Activated B cell treated with CpG ODN at 0.5 μM for 24 hours (primary cell): ENCODE measurements at regions not wholly inside any gene's neighbourhood (a gene's known extent, or its start where the extent isn't known, plus 50 kb on each side); places are given as distances from the start of the nearest gene placed in this dataset.

ENCODE experiments used
- ATAC-seq: fragments of 200-7000 bp; cut with Tn5 transposase; one replicate; pipeline ENCODE4 v1.10.0; 2021; ENCODE audit warnings: low read depth, mild to moderate bottlenecking, moderate library complexity
- CTCF ChIA-PET: fragments of 350-600 bp; sonication (Branson Sonifier 250); formaldehyde crosslinking; loops from one replicate; lab custom pipeline; 2021; ENCODE audit warnings: antibody characterized with exemption; lab: Charles Lee
- POLR2A ChIA-PET: fragments of 350-600 bp; sonication (Branson Sonifier 250); formaldehyde crosslinking; loops from one replicate; lab custom pipeline; 2021; ENCODE audit warnings: antibody characterized with exemption; lab: Charles Lee
- DNase-seq: peaks from one replicate; pipeline ENCODE4 v3.0.0; 2022
- H3K27ac Mint-ChIP-seq: one replicate; pipeline ENCODE4 v1.8.0; 2020; ENCODE audit warnings: mixed read lengths
- H3K27me3 Mint-ChIP-seq: one replicate; pipeline ENCODE4 v1.8.0; 2021; ENCODE audit warnings: mixed read lengths
- H3K36me3 Mint-ChIP-seq: one replicate; pipeline ENCODE4 v1.8.0; 2021; ENCODE audit warnings: low read depth, mixed read lengths
- H3K4me1 Mint-ChIP-seq: one replicate; pipeline ENCODE4 v1.8.0; 2021; ENCODE audit warnings: mixed read lengths
- H3K4me3 Mint-ChIP-seq: one replicate; pipeline ENCODE4 v1.8.0; 2020; ENCODE audit warnings: mild to moderate bottlenecking, mixed read lengths
- H3K9me3 Mint-ChIP-seq: one replicate; pipeline ENCODE4 v1.8.0; 2020; ENCODE audit warnings: mixed read lengths
- intact Hi-C: fragments of 100-400 bp; cut with micrococcal nuclease; formaldehyde crosslinking; loops from one replicate; pipeline ENCODE4 v1.15.1; 2024
- TF ChIP-seq, protein P1 (sequence below): fragments of 200-600 bp; IDR thresholded peaks from one replicate; pipeline ENCODE4 v1.8.0; 2022; ENCODE audit warnings: antibody characterized with exemption, mild to moderate bottlenecking

DNA sequence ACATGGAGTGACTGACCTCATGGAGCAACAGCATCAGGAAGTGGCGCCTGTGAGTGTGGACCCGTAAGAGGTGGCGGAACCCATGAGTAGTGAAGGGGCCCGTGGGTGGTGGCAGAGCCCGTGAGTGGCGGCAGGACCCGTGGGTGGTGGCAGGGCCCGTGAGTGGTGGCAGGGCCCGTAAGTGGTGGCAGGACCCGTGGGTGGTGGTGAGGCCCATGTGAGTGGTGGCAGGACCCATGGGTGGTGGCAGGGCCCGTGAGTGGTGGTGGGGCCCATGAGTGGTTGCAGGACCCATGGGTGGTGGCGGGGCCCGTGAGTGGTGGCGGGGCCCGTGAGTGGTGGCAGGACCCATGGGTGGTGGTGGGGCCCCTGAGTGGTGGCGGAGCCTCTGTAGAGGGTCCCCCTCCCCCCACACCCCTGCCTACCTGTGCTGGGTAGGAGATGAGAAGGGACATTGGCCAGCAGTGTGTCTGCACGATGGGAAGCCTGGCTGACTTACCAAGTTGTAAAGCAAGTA, 407.7 kb upstream of the SALL3 start:
- no peaks in the 10 kb centered on the region for H3K27me3 Mint-ChIP-seq
- TF ChIP-seq, protein P1, sequence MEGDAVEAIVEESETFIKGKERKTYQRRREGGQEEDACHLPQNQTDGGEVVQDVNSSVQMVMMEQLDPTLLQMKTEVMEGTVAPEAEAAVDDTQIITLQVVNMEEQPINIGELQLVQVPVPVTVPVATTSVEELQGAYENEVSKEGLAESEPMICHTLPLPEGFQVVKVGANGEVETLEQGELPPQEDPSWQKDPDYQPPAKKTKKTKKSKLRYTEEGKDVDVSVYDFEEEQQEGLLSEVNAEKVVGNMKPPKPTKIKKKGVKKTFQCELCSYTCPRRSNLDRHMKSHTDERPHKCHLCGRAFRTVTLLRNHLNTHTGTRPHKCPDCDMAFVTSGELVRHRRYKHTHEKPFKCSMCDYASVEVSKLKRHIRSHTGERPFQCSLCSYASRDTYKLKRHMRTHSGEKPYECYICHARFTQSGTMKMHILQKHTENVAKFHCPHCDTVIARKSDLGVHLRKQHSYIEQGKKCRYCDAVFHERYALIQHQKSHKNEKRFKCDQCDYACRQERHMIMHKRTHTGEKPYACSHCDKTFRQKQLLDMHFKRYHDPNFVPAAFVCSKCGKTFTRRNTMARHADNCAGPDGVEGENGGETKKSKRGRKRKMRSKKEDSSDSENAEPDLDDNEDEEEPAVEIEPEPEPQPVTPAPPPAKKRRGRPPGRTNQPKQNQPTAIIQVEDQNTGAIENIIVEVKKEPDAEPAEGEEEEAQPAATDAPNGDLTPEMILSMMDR = no peak
- ChIA-PET POLR2A (no interaction called here), CTCF (no interaction called here)
- no peaks in the 10 kb centered on the region for H3K4me1 Mint-ChIP-seq
- H3K4me3 Mint-ChIP-seq = no peak overlapping the region
- H3K27ac Mint-ChIP-seq = no peak overlapping the region
- intact Hi-C loops = no loop called here
- peaks cover 33% of the 10 kb centered on the region for H3K9me3 Mint-ChIP-seq
- no peak for ATAC-seq
- DNase-seq = no peak
- H3K36me3 Mint-ChIP-seq = no peaks in the 10 kb centered on the region

DNA sequence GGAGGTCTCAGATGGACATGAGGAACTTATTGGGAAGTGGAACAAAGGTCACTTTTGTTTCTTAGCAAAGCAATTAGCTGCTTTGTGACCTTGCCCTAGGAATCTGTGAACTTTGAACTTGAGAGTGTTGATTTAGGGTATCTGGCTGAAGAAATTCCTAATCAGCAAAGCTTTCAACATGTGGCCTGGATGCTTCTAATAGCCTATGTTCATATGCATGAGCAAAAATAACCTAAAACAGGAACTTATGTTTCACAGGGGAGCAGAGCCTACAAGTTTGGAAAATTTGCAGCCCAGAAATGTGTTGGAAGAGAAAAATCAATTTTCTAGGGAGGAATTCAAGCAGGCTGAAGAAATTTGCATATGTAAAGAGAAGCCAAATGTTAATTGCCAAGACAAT, 405.8 kb upstream of the SALL3 start:
- Mint-ChIP-seq H3K36me3 (no peaks in the 10 kb centered on the region), H3K4me3 (no peak overlapping the region), H3K27me3 (no peaks in the 10 kb centered on the region), H3K27ac (no peak overlapping the region), H3K9me3 (peaks cover 29% of the 10 kb centered on the region), H3K4me1 (no peaks in the 10 kb centered on the region)
- ChIA-PET POLR2A (no interaction called here), CTCF (no interaction called here)
- no peak for ATAC-seq
- DNase-seq = no peak
- intact Hi-C loops = no loop called here
- TF ChIP-seq, protein P1 = no peak

DNA sequence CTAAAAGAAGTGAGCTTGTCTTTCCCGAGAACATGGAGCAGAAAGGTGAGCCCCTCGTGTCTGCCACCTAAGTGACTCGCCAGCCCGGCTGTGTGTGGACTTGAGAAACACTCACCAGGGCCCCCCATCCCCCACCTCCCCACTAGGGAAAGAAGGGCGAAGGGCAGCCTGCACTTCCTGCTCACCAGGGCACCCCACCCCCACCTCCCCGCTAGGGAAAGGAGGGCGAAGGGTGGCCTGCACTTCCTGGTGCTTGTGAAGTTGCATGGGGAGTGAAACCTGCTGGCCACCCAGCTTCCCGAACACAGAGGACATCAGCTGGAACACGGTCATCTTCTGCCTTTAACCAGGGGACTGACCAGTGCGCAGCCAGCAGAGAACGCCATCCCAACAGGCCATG, 402.7 kb upstream of the SALL3 start:
- no peaks in the 10 kb centered on the region for H3K36me3 Mint-ChIP-seq
- no peak for DNase-seq
- ChIA-PET POLR2A (no interaction called here), CTCF (no interaction called here)
- no peaks in the 10 kb centered on the region for H3K27me3 Mint-ChIP-seq
- intact Hi-C loops = no loop called here
- ATAC-seq = no peak
- H3K4me1 Mint-ChIP-seq = no peaks in the 10 kb centered on the region
- peaks cover 17% of the 10 kb centered on the region for H3K9me3 Mint-ChIP-seq
- no peak overlapping the region for H3K4me3 Mint-ChIP-seq
- TF ChIP-seq, protein P1 = no peak
- no peak overlapping the region for H3K27ac Mint-ChIP-seq

DNA sequence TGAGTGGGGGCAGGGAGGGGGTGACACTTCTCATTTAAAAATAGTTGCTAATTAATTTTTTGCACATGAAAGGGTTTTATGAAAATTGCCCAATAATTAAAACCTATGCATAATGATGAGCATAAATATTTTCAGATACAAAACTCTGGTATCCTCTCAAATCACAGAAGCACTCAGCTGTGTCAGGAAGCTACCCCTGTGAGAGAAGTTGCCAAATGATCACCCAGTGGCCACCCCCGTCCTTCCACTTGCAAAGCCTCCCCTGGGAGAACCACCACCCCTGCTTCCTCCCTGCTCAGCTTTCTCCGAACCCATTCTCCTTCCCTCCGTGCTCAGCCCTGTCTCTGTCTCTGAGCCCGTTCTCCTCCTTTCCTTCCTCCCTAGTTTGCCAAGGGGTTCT, 400.2 kb upstream of the SALL3 start:
- ATAC-seq = no peak
- no peaks in the 10 kb centered on the region for H3K36me3 Mint-ChIP-seq
- POLR2A ChIA-PET = no interaction called here

DNA sequence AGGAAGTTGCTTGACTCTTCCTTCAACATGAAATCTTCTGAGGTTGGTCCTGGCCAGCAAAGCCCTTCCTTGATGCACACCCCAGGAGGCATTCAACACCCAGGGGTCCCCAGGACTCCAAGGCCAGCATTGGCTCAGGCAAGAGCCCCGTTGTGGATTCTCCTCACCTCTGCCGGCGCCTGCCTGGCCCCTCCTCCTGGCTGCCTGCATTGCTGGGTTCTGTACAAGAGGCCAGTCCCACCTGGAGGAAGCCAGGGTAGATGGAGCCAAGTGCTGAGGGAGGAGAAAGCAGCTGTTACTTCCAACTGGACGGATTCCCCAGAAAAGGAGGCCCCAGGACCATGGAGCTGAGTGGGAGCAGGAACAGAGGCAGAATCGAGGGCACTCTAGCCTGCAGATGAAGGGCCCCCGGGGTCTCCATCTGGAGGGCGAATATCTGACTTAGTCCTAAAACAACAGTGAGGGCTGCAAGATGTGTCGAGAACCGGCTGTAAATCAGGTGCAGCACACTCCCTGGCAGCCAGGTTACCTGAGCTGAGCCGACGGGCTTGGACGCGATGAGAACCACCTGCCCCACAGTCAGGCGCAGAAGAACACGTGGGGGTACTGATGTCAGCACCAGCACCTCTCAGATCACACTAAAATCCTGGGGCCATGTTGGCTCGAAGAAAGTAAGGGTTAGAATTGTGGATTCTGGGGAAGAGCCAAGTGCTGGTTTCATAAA, 399.6 kb upstream of the SALL3 start:
- Mint-ChIP-seq H3K27ac (no peak overlapping the region), H3K4me3 (no peak overlapping the region)
- CTCF ChIA-PET = no interaction called here

More for the DNA sequence above, 400.2 kb upstream of the SALL3 start:
- no peaks in the 10 kb centered on the region for H3K4me1 Mint-ChIP-seq
- CTCF ChIA-PET = no interaction called here
- no peak overlapping the region for H3K27ac Mint-ChIP-seq
- TF ChIP-seq, protein P1 = no peak
- intact Hi-C loops = no loop called here
- H3K4me3 Mint-ChIP-seq = no peak overlapping the region
- H3K9me3 Mint-ChIP-seq = peaks cover 8% of the 10 kb centered on the region
- no peaks in the 10 kb centered on the region for H3K27me3 Mint-ChIP-seq
- no peak for DNase-seq

More for the DNA sequence above, 399.6 kb upstream of the SALL3 start:
- no peaks in the 10 kb centered on the region for H3K36me3 Mint-ChIP-seq
- intact Hi-C loops = no loop called here
- POLR2A ChIA-PET = no interaction called here
- no peaks in the 10 kb centered on the region for H3K4me1 Mint-ChIP-seq
- H3K27me3 Mint-ChIP-seq = no peaks in the 10 kb centered on the region
- no peak for DNase-seq
- TF ChIP-seq, protein P1 = no peak
- ATAC-seq = no peak
- H3K9me3 Mint-ChIP-seq = peaks cover 5% of the 10 kb centered on the region
